ENCODE measurements at regions not wholly inside any gene's neighbourhood (a gene's known extent, or its start where the extent isn't known, plus 50 kb on each side); places are given as distances from the start of the nearest gene placed in this dataset.

DNA sequence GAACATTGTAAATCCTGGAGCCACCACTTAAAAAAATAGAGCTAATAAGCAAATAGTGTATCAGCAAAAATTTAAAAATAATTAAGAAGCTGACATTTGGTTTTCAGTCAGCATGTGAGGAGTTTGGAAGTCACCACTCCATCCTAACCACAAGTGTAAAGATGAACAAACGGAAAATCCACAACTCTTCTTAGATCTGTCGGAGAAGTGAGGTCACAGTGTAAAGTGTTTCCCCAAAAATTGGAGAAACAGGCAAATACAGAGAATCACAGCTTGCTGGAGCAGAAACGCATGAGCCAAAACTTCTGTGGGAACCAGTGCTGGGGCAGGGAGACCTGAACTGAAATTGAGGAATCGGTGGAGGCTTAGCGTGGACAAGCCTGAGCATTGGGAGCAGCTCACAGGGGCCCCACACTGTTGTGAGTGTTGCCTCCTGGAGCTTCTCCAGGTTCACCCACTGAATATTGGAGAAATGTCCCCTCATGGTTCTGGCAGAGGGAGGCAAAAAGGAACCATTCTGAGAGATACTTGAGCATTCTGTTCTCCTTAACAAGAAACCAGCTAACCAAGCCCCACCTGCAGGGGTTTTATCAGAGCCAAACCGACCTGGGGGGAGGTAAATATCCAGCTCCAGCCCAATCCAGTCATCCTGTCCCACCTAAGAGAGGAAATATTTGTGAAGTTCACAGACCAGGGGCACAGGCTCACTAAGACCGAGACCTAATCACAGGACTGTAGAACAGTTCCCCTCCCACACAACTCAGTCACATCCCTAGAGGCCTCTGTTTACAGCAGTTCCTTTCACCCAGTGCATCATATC lies 192.0 kb downstream of the ERMARD start:
- no peak for TF ChIP-seq CTCF (IDR thresholded peaks at IDR 0.05; ENCODE audit: insufficient read depth, low read depth, low read length)
- TF ChIP-seq EZH2 (IDR thresholded peaks at IDR 0.05; ENCODE audit: insufficient read depth, low read length): no peak

All from astrocyte (in vitro differentiated cells and primary cell).